CD4-positive, alpha-beta T cell treated with Interleukin-17A for 4 hours (primary cell): ENCODE measurements at regions not wholly inside any gene's neighbourhood (a gene's known extent, or its start where the extent isn't known, plus 50 kb on each side); places are given as distances from the start of the nearest gene placed in this dataset.
"Not testable (repeated sequence)": the region's sequence is repeated elsewhere in the genome, so short reads cannot be mapped to it uniquely, and the experiment has no call there.

Experiments
- DNase-seq: peaks from one replicate; pipeline ENCODE4 v3.0.0-alpha.2; 2020; ENCODE audit warnings: mixed read lengths

DNA sequence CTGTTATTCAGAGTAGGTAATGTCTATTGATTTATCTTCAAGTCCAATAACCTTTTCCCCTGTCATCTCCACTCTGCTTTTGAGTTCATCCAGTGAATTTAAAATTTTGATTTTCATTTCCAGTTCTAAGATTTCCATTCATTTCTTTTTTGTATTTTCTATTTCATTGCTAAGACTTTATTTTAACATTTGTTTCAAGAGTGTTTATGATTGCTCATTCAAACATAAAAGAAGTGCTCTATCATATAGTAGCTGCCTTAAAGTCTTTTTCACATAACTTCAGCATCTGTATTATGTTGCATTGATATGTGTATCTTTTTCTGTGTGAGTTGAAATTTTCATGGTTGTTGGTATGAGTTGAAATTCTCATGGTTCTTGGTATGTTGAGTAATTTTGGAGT, 341.6 kb downstream of the SOX4 start:
- no peak for DNase-seq

DNA sequence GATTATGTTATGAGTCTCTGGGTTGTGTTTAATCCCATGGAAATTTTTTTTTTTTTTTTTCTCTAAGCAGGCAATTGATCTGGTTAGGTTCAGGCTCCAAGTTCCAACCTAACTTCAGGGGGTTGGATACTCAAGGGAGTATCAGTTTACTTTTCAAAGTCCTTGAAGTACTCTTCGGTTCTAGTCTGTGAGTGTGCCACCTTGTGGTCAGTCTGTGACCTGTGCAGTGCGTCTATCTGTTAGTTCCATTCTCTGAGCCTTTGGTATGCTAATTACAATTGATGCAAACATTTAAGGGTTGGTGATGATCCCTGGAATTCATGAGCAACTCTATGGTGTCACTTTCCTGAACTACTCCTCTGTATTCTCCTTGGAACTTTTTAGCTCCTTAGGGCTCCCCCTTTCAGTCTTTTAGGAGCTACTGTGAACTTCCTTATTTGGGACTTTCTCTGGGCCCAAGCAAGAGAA, 342.0 kb downstream of the SOX4 start:
- no peak for DNase-seq

DNA sequence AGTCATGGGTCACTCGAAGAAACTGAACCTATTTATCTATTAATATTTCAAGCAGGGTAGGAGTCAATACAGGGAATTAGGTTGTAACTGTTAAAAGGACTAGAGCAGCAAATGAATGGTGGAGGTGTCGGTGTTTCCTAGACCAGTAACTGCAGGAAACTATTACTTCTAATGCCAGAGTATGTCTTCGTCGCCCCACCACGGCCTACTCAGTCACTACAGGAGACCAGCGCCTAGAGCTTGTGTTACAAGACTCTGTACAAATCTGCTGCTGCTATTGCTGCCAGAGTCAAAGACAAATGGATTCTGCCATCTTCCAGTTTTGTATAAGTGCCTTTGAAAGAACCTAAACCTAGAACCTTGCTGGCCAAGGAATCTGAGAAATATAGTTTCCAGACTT, 343.9 kb downstream of the SOX4 start:
- DNase-seq, result no peak

DNA sequence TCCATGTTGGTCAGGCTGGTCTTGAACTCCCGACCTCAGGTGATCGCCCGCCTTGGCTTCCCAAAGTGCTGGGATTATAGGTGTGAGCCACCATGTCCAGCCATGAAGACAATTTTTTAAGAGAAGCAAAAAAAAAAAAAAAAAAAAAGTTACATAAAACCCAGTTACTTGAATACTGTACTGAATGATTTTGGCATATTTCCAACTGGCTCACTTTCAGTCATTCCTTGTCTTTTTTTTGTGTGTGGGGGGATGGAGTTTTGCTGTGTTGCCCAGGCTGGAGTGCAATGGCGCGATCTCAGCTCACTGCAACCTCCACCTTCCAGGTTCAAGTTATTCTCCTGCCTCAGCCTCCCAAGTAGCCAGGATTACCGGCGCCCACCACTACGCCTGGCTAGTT, 345.5 kb downstream of the SOX4 start:
- not testable (repeated sequence) for DNase-seq

DNA sequence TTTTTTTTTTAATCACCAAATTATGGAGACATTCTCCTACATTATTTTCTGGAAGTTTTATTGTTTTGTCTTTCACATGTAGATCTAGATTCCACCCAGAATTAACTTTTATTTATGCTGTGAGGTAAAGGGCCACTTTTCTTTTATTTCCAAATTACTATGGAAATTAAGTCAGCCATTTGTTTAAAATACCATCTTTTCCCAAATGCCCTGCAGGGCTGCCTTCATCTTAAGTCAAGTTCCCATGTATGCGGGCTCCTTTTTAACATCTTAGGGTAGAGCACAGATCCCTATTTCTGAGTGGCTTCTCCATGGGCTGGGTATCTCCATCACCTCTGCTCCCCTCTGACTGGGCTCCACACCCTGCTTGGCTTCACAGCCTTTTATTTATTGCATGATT, 348.4 kb downstream of the SOX4 start:
- DNase-seq, result no peak

DNA sequence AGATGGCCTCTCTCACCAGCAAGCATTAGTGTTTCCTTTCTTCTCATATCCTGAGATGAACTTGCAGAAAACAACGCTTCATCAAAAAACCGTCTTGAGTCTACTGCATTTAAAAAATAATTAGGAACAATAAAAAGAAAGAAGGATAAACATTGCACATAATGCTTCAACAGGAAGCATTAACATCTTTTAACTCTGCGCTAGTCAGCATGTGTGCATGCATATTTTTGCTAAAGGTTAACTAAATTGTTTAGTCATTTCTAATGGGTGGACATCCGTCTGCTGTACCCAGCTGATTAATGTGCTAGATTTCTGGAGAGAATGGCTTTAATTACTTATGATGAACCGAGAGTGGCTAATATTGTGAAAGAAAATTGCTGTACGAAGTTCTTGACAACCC, 349.3 kb downstream of the SOX4 start:
- DNase-seq, result no peak

DNA sequence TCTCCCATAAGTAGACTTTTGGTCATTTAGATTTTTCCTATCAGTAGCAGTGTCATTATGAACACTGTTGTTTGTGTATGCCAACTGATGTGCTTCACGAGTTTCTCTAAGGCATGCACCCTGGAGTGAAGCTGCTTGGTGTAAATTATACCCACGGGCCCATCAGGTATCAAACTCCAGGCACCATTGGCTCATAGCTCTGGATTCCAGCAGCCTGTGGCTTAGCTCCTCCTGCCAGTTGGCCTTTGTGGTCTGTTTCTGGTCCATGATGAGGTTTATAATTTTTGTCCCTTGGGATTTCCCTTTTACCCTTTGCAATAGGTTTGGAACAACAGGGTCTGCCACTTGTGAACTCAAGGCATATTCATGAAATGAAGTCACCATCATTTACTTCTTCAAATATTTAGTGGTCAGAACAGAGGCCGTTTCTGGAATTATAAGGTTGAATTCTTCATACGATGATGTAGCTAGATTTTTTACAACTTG, 350.5 kb downstream of the PRL start:
- DNase-seq, result no peak

DNA sequence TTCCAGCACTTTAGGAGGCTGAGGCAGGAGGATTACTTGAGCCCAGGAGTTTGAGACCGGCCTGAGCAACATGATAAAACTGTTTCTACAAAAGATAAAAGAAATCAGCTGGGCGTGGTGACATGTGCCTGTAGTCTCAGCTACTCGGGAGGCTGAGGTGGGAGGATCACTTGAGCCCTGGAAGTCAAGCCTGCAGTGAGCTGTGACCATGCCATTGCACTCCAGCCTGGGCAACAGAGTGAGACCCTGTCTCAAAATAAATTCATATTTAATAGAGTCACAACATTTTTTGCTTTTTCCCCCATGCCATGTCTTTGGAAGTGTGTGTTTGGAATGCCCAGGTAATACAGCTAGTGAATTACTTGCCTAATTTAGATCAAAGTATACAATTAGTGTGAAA, 349.6 kb downstream of the PRL start:
- not testable (repeated sequence) for DNase-seq

DNA sequence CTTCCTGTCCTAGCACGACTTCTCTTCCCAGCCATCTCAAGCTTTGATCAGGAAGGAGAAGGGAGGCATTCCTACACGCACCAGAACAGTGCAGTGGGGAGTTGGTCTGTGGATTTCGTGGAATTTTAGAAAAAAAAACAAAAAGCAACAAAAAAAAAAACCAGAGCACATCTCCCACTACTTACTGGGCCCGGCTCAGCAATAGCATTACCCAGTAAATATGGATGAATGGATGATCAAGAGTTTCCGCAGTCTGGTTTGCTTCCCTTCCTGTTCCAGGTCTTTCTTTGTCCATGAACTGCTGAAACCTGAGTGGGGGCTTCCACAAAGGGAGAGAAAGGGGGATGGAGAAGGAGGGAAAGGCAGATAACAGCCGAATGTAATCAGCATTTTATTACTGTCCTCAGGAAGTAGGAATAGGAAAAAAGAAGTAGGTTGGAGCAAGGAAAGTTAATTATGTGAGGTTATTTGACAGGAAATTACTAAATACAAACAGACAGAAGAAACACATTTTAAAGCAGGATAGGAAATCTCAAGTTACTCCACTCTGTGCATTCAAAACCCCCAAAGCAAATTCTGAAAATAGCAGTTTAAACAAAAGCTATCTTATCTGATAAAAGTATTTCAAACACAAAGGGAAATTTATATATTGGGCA, 349.0 kb downstream of the PRL start:
- DNase-seq, result no peak

DNA sequence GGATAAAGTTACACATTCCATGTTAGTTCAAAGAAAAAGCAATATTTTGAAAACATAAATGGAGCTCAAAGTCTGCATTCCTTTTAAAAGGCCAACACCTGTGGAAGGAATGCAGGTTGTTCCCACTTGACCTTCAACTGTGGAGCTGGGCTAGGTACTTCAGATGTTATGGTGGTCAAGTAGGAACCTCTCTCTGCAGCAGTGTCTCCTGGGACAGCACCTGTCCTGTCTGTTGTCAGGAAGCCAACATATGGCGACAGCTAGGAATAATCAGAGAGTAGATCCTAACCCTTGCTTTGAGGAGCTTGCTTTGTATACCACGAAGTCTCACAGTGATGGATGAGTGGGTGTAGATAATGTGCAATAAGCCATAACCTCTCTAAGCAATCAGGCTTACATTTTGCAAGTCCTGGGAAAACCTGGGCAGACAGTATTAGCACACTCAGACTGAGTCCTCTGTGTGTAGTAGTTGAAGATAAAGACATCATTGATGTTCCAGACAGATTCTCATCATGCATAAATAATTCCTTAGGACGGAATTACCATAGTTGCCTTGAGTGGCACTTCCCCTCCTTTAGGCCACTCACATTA, 347.5 kb downstream of the PRL start:
- DNase-seq, result no peak

DNA sequence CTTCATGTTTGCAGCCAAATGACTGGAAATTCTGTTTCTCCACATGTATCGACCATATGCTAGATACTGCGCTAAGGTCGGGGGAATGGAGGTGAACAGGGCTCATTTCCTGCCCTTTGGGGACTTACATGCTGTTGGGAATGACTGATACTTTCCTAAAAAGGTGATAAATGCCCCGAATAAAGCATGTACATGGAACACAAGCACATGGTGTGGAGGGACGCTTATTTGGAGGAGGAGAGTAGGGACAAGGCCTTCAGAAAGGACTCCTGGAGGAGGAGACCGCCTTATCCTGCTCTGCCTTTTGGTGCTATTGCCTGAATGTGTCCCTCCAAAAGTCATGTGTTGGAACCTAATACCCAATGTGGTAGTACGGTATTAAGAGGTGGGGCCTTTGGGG, 344.5 kb downstream of the PRL start:
- DNase-seq, result no peak

DNA sequence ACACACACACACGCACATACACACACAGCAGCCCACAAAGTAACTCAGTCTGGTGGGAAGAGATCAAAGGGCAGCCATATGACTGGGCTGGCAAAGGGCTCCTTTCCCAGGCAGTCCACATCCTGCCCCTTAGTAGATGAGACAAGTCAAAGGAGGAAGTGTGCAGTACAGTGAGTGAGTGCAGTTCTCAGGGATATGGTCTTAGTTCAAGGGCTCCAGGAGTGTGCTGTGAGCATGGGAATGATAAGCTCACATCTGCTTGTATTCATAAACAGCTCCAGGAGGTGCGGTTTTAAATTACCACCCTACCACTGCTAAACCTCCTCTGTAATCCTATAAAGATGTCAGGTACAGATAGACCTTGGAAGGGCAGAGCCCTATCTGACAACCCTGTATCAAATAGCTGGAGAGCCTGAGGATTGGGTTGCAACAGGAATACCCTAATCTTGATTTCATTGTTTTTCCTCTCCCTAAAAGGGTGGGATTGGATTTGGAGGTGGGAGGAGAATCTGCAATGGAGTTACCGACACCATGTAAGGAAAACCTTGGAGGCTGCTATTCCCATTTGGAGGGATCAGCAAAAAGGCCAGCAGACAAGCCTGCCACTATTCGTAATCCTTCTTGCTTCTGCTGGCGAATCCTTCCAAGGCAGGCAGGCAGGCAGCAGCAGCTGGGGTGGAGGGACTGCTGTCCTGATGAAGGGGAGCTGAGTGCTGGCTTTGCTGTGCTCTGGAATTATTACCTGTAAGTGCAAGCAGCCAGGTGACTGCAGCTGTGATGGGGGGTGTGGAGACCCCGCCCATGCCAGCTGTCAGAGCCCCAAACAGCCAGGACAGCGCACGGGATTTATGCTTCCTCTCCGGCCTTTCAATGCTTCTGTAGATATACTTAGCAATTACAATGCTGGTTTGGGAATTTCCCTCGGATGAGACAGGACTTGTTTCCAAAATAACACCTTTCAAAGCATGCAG, 342.7 kb downstream of the PRL start:
- DNase-seq, result no peak

DNA sequence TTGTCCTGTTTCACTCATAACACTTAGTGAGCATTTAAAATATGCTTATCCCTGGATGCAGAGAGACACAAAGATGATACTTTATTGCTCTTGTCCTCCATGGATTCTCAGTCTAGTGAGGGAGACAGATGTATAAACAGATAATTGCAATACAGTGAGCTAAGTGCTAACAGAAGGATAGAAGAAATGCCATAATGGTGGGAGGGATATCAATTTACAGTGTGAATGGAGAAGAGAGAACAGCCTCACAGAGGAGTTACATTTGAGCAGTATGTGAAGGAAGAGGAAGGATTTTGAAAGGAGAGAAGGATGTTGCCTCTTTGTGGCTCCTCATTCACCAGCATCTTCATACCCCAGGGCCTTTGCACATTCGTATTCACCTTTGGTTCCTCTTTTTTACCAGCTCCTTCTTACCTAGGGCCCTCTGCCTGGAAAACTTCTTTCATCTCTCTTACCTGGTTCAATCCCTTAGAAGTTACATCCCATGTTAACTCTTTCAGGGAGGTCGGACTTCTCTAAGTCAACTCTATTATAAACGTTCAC, 341.7 kb downstream of the PRL start:
- no peak for DNase-seq

DNA sequence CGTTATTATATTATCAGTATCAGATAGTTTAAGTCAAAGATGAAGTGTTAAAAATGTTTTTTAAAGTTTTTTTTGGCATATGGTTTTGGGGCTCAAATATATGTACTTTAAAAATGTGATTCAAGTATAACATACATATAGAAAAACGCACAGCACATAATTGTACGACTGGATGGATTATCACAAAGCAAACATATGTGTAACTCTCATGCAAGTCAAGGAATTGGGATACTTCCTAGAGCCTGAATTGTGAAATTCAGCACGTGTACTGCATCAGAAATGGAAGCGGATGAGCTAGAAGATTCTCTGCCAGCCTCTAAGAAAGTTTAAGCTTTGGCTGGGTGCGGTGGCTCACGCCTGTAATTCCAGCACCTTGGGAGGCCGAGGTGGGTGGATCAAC, 340.9 kb downstream of the PRL start:
- no peak for DNase-seq

DNA sequence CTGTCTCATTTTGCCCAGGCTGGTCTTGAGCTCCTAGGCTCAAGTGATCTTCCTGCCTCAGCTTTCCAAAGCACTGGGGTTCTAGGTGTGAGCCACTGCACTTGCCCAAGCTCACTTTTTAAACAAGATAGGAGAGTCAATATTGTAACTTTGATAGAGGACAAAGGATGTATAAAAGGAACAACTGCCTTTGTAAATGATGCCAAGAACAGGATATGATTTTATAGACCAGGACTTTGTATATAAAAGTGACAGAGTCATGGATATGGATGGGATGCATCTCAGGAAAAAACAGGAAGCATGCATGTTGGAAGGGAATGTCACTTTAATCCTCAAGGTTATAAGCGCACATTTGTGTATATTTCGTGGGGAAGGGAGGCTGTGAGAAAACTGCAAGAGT, 338.4 kb downstream of the PRL start:
- DNase-seq, result no peak

DNA sequence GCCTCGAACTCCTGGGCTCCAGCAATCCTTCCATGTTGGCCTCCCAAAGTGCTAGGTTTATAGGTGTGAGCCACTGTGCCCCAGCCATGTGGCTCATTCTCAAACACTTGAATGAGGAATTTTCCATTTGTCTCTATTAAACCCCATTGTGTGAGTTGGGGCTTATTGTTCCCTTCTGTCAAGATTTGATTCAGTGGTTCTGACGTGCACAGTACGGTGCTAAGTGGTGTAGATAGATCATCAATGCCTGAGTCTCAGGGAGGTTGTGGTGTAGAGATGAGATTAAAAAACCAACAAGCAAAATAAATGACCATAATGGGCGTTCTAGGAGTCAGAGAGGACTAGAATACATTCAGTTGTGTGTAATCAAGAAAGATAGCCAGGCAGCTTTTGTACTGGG, 335.6 kb downstream of the PRL start:
- DNase-seq, result no peak

DNA sequence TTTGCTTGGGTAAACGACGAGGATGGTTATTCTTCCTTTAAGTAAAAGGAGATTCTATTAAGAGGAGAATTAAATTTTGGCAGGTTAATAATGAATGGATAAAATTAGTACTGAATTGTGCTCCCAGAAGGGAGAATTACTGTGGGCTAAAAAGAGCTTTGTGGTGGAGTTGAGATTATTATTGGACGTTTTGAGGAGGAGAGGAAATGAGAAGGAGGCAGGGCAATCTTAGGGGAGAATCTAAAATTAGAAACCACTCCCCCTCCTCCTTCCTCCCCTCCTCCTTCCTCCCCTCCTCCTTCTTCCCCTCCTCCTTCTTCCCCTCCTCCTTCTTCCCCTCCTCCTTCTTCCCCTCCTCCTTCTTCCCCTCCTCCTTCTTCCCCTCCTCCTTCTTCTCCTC, 331.8 kb downstream of the PRL start:
- no peak for DNase-seq

DNA sequence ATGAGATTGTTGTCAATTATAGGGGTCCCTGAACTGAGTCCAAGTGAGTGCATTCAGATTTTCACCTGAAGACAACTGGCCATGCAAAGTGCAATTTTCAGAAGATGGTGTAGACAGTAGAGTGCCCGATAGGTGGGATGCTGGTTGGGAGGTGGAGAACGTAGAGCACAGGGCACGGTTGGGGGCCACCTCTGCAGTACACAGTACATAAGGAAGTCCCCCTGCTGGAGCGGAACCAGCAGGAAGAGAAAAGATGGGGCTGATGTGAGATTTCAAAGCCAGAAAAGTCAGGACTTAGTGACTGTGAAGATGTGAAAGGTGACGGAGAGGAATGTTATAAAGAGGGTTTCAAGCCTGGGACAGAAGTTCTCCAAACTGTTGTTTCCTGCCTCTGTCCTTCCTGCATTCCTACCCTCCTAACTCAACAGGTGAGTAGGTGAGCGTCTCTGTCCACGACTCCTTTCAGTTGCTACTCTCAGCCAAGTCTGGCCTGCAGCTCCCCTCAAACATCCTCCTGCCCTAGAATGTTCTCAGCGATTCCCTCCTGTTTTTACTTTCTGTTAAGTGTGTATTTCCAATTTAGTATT, 330.8 kb downstream of the PRL start:
- DNase-seq, result no peak

DNA sequence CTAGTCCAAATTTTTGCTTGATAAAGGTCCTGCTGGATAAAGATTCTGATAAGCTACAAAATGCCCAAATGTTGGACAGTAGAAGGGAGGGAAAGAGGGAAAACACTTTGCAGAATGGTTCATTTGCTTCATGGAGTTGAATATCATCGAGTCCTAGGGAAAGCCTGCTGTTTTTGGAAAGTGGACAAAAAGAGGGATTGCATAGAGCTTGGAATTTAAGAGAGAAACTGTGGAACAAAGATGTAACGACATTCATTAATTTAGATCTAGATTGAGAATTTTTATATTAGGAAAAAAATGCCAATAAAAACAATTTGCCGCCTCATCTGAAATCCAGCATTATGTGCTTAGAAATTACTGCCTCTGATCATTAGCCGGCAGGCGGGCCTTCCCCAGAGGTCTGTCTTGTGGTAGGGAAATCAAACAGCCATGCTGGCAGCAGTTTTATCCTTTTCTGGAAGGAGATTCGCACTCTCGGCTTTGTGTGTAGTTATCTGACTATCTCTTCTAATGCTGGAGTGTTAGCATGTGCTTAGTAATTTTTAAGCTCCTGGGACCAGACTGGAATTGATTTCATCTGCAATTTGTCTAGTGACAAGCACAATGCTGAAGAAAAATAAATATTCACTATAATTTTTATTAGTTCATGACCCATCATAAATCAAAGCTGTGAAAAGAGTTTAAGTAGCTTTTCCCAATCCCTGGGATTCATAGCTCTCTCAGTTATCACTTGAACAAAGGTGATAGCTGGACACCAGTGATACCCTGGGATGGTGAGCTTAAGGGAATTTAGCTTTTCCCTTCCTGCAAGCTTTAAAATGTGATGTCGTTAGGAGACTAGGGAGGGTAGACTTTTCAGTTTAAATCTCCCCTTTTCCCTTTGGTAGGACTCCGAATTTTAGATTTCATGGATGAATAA, 329.5 kb downstream of the PRL start:
- DNase-seq, result no peak

DNA sequence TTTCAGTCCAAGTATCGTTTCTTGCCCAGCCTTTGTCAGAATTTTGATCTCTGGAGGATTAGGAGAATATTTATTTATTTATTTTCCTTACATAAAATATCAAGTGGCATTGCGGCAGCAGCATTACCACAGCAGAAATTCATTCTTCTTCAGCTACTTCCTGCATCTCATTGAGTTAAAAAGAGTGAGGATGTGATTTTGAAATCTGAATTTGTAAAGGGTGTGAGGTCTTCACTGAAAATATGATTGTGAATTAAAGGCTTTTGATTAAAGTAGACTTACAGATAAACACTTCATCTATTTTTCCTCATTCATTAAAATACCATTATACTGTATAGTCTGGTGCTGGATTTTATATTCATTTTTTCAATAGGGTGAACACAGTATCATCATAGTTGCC, 328.4 kb downstream of the PRL start:
- no peak for DNase-seq

DNA sequence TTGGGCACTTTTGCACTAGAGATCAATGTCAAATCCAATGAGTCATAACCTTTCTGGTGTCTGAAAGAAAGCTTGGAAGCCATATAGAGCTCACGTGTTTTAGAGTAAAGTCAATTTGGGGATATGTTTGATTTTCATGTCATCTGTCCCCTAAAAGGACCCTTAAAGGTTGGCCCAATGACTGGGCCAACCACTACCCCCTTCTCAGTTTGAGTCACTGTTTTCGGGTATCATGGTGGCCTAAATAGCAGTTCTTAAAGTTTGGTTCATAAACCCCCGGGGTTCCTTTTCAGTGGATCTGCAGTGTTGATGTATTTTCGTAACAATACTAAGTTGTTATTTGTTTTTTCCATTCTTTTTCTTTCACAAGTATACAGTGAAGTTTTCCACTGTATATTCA, 327.6 kb downstream of the PRL start:
- DNase-seq, result no peak
